ENCODE measurements at regions not wholly inside any gene's neighbourhood (a gene's known extent, or its start where the extent isn't known, plus 50 kb on each side); places are given as distances from the start of the nearest gene placed in this dataset.

- Histone ChIP-seq H2AK5ac (ENCODE audit: insufficient read length, low read length) (no peak overlapping the region), H3K23me2 (ENCODE audit: insufficient read length, low read depth, low read length, poor library complexity, severe bottlenecking) (no peaks in the 10 kb centered on the region), H3K27me3 (ENCODE audit: insufficient read depth, low read length) (no peaks in the 10 kb centered on the region), H3T11ph (ENCODE audit: low read length) (no peak overlapping the region), H2BK15ac (ENCODE audit: low read depth, low read length) (no peak overlapping the region), H4K91ac (ENCODE audit: insufficient read length, low read depth, low read length) (no peak overlapping the region), H3K18ac (ENCODE audit: insufficient read length, low read depth, low read length) (no peak overlapping the region), H2BK5ac (ENCODE audit: insufficient read length, low read length) (no peak overlapping the region), H3K23ac (ENCODE audit: insufficient read length, low read depth, low read length) (no peak overlapping the region), H3K9ac (ENCODE audit: extremely low read depth, insufficient read length, low read length) (no peak overlapping the region), H4K20me1 (ENCODE audit: control insufficient read depth, insufficient read depth, insufficient read length) (no peaks in the 10 kb centered on the region), H3K4me1 (ENCODE audit: insufficient read depth, low read length) (no peaks in the 10 kb centered on the region), H4K5ac (ENCODE audit: insufficient read length, low read depth, low read length) (no peak overlapping the region), H3K4me2 (ENCODE audit: insufficient read depth, insufficient read length, low read length) (no peak overlapping the region), H2AFZ (ENCODE audit: low read length) (no peak overlapping the region), H2BK12ac (ENCODE audit: insufficient read length, low read depth, low read length) (no peak overlapping the region), H4K8ac (replicated peaks; ENCODE audit: insufficient read length, low read depth, low read length) (no peak overlapping the region), H3K79me2 (ENCODE audit: insufficient read depth, low read length) (no peaks in the 10 kb centered on the region), H3K9me3 (ENCODE audit: control insufficient read depth, low read depth, low read length) (no peaks in the 10 kb centered on the region), H3K27ac (ENCODE audit: insufficient read length, low read depth, low read length) (no peak overlapping the region), H2BK120ac (ENCODE audit: low read depth, low read length, poor library complexity, severe bottlenecking) (no peak overlapping the region), H2BK20ac (ENCODE audit: low read depth, low read length, poor library complexity, severe bottlenecking) (no peak overlapping the region), H3K14ac (ENCODE audit: insufficient read depth, low read length) (no peak overlapping the region), H3K79me1 (ENCODE audit: insufficient read depth, low read depth, low read length, poor library complexity, severe bottlenecking) (no peaks in the 10 kb centered on the region), H3K4ac (ENCODE audit: low read depth, low read length) (no peak overlapping the region), H3K56ac (ENCODE audit: insufficient read length, low read depth, low read length) (no peak overlapping the region)
- H3K4me1 Mint-ChIP-seq = no peaks in the 10 kb centered on the region
- H3K36me3 Mint-ChIP-seq (ENCODE audit: insufficient read depth in 1 of 3, low read depth in 3 of 3) = no peaks in the 10 kb centered on the region
- no peak overlapping the region for H3K27ac Mint-ChIP-seq
- H3K9me3 Mint-ChIP-seq = peaks cover 3 to 5% of the 10 kb centered on the region in 2 experiments; a peak in 4 of 5 replicates
- no peak for TF ChIP-seq CTCF (conservative IDR thresholded peaks at IDR 0.05)
- no CpG with 5 or more reads among the region's 2 CpGs for WGBS (ENCODE audit: extremely low coverage, insufficient read length, low lambda C conversion rate)
- H3K27me3 Mint-ChIP-seq (ENCODE audit: low read depth) = no peaks in the 10 kb centered on the region
- DNase-seq = no peak
- no peak overlapping the region for H3K4me3 Mint-ChIP-seq
Measured at GRCh38 chr4:33306131-33306530, 2586.0 kb downstream of the PCDH7 start.

All from H9 (cell line).